Lower leg skin (tissue), 4 donors: ENCODE measurements at regions not wholly inside any gene's neighbourhood (a gene's known extent, or its start where the extent isn't known, plus 50 kb on each side); places are given as distances from the start of the nearest gene placed in this dataset.

ENCODE experiments used
- DNase-seq, 2 donors: peaks; one replicate each; pipeline ENCODE4 v3.0.0-alpha.2; 2019; ENCODE audit warnings: low spot score in 2 of 2
- H3K4me3 ChIP-seq: fragments of 200-600 bp; sonication (generic); 2 replicates; pipeline ENCODE4 v1.5.1; 2017; ENCODE audit warnings: mild to moderate bottlenecking, low read depth; ENCODE audit not compliant: poor library complexity, severe bottlenecking
- CTCF ChIP-seq, 3 donors: fragments of 450-650 bp; IDR thresholded peaks; one replicate each; pipeline ENCODE4 v1.5.1; 2016; ENCODE audit warnings: antibody characterized with exemption in 3 of 3, mild to moderate bottlenecking in 3 of 3, moderate library complexity in 2 of 3
- POLR2A ChIP-seq, 2 donors: fragments of 450-650 bp; IDR thresholded peaks; one replicate each; pipeline ENCODE4 v1.6.1; 2016 to 2017; ENCODE audit warnings: antibody characterized with exemption in 2 of 2, mild to moderate bottlenecking in 1 of 2, moderate library complexity in 1 of 2
- WGBS, 2 donors: methylation state at CpG; one replicate each; pipeline ENCODE4 v1.1.5; 2018; 5-methylcytosine and 5-hydroxymethylcytosine counted together
- intact Hi-C: fragments of 100-400 bp; cut with DNase I; formaldehyde crosslinking; loops from one replicate; pipeline ENCODE4 v1.15.0; 2023; ENCODE audit warnings: low total_unique reads

GRCh38 chr9:126240835-126241234, 85.8 kb upstream of the MVB12B start:
- intact Hi-C loops = no loop called here
- TF ChIP-seq CTCF (IDR thresholded peaks at IDR 0.05) (no peak), POLR2A (IDR thresholded peaks at IDR 0.05) (no peak)
- no peak for DNase-seq
- no peak overlapping the region for H3K4me3 ChIP-seq
- WGBS, 2 donors = 35 to 57% methylated on average over 1 of the region's 1 CpG

- no peak for DNase-seq
- WGBS, 2 donors = 84 to 88% methylated on average over 3 of the region's 3 CpGs
- TF ChIP-seq CTCF (IDR thresholded peaks at IDR 0.05) = no peak
- TF ChIP-seq POLR2A (IDR thresholded peaks at IDR 0.05) = no peak
- H3K4me3 ChIP-seq = no peak overlapping the region
- intact Hi-C loops = no loop called here
Observed at GRCh38 chr9:126248680-126249079, 77.9 kb upstream of the MVB12B start.

GRCh38 chr9:126261584-126262356, 64.9 kb upstream of the MVB12B start:
- no peak for TF ChIP-seq CTCF (IDR thresholded peaks at IDR 0.05)
- TF ChIP-seq POLR2A (IDR thresholded peaks at IDR 0.05) = no peak
- WGBS, 2 donors = 72 to 75% methylated on average over 14 of the region's 14 CpGs
- intact Hi-C loops = no loop called here
- DNase-seq = no peak
- no peak overlapping the region for H3K4me3 ChIP-seq

GRCh38 chr9:126262738-126263137, 63.9 kb upstream of the MVB12B start:
- no peak for DNase-seq
- TF ChIP-seq POLR2A (IDR thresholded peaks at IDR 0.05) (no peak), CTCF (IDR thresholded peaks at IDR 0.05) (no peak)
- intact Hi-C loops = no loop called here
- H3K4me3 ChIP-seq = no peak overlapping the region

- WGBS, 2 donors = 48 to 62% methylated on average over 1 of the region's 1 CpG
- TF ChIP-seq CTCF (IDR thresholded peaks at IDR 0.05) (no peak), POLR2A (IDR thresholded peaks at IDR 0.05) (no peak)
- no peak overlapping the region for H3K4me3 ChIP-seq
- no peak for DNase-seq
- intact Hi-C loops = no loop called here
Observed at GRCh38 chr9:126270556-126270955, 56.1 kb upstream of the MVB12B start.
